Skeletal muscle cell (primary cell): ENCODE measurements at regions not wholly inside any gene's neighbourhood (a gene's known extent, or its start where the extent isn't known, plus 50 kb on each side); places are given as distances from the start of the nearest gene placed in this dataset.

Source experiments
- DNase-seq: peaks from one replicate; pipeline ENCODE4 v3.0.0-alpha.2; 2010; ENCODE audit warnings: low read depth
- H3K4me3 ChIP-seq: 2 replicates; pipeline ENCODE4 v1.5.1; 2011; ENCODE audit warnings: low read depth, mild to moderate bottlenecking, control low read depth, low read length, moderate library complexity

DNA sequence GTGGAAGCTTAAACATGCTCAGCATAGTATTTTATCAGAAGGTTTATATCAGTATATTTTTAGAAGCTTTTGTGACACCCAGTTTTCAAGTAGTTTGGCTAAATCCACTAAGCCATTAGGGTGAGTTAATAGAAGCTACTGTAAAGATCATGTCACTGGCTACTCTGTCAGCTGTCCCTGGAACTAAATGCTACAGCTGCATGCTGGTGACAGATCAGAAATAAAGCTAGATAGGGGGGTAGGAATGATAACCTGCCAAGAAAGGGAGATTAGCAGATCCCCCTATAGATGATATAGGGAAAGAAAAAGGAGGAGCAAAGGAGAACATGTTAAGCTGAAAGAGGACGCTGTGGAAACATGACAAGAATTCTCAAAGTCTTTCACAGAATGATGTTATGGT lies 363.2 kb downstream of the QKI start:
- DNase-seq = no peak
- H3K4me3 ChIP-seq = no peak overlapping the region

DNA sequence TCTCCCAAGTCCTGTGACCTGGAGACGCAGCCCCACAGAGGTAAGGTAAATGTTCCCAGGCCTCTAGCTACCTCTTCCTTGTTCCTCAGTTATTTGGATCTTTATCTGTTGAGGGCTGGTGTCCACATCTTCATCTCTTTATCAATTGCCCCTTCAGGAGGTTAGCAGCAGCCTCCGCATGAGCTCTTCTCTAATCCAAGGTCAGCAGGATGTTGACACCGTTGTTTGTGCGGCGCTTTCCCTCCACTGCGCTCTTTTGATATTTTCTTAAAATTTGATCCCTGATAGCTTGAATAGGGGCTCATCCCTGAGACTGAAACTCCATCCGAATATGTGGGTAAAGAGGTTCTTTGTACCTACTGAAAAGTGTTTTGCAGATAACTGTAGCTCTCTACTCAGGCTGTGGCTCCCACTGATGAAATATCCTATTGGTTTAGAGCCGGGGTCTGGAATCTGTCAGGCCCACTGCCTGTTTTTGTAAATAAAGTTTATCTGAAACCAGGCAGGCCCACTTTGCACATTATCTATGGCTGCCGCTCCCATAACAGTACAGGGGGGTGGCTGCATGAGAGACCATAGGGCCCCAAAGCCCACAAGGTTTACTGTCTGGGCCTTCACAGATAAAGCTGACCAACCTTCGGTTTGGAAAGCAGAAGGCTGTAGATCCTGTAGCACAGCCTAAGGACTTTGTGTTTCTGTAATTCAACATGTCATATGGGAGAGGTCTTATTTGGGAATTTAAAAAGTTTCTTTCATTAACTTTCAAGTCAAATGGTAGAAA lies 362.6 kb downstream of the QKI start:
- DNase-seq = no peak
- no peak overlapping the region for H3K4me3 ChIP-seq

DNA sequence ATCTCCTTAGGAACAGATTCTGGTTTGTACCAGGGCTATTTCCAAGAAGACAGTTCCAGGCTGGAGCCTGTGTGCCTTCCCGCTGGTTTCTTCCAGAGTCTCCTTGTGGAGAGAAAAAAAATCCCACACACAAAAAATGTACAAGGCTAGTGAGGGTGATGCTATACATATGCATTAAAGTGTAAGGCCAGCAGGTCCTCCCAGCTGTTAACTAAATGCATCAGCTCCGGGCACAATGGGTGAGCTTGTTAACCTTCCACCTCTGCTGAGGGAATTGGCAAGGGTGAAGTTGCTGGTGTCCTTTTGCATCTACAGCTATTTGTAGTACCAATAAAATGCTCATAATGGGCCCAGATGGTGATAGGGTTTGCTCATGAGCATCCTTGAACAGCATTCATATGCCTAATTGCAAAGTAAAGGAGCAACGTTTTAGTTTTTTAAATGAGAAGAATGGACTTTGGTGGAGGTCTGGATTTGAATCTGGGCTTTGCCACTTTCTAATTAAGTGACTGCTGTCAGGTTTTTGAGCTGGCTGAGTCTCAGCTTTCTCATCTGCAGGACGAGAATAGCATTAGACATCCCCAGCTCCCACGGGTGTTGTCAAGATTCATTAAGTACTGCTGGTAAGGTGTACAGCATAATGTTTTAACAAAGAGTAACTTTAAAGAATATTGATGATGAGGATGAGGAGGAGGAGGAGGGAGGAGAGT lies 361.8 kb downstream of the QKI start:
- no peak overlapping the region for H3K4me3 ChIP-seq
- DNase-seq = no peak

DNA sequence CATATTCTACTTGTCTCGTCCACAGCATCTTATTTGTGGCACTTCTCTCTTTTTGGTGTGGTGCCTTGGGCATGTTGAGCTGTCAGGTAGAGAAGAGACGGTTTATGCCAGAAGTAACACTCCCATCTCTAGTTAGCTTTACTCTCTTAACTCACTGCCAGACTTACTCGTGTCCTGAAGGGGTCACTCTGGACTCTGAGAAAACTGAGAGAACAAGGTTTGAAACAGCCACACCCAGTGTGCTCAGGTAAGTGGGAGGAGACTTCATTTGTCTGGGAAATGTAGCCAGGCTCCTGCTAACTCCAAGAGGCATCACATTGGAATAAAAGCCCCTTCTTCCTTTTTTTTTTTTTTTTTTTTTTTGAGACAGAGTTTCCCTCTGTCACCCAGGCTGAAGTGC lies 360.8 kb downstream of the QKI start:
- no peak for DNase-seq
- H3K4me3 ChIP-seq = no peak overlapping the region

DNA sequence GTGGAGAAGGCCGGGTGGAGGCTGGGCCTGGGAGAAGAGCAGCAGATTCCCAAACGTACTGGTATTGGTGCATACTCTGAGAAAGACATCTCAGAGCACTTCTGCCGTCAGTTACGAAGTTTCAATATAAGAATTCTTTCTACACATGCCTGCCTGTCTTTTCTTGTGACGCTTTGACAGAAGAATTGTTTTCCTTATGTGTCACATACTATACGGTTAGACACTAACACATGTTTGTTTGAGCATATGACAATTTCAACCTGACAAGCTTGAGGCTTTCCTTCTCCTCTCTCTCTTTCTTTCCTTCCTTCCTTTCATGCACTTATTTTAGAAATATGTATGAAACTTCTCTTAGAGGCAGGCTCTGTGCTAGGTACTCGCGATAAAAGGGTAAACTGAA lies 360.0 kb downstream of the QKI start:
- DNase-seq = no peak
- no peak overlapping the region for H3K4me3 ChIP-seq

DNA sequence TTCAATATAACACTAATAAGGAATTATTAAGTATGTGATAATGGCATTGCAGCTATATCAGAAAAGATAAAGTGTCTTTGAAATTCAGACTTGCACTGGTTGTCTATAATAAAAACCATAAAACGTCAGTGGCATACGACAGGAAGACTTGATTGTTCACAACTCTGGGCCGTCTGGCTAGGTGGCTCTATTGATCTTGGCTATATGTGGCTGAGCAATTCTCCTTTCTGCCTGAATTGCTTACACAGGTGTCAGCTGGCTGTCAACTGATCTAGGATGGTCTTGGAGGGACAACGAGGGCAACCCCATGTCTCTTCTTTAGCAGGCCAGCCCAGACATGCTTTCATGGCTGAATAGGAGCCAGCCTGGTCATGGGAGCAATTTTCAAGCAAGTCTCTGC lies 359.1 kb downstream of the QKI start:
- H3K4me3 ChIP-seq = no peak overlapping the region
- no peak for DNase-seq

DNA sequence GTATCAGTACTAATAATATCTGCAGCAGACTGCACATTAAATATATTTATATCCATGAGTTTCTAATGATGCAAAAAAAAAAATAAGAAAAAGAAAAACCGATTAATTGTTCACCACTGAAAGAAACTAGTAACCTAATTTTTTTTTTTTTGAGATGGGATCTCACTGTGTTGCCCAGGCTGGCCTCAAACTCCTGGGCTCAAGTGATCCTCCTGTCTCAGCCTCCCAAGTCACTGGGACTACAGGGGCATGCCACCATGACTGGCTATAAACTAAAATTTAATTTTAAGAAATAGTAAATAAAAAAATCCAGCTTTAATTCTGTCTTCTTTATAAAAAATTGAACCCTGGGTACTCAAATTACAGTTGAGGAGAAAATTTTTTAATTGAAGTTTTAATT lies 358.2 kb downstream of the QKI start:
- no peak overlapping the region for H3K4me3 ChIP-seq
- DNase-seq = no peak

DNA sequence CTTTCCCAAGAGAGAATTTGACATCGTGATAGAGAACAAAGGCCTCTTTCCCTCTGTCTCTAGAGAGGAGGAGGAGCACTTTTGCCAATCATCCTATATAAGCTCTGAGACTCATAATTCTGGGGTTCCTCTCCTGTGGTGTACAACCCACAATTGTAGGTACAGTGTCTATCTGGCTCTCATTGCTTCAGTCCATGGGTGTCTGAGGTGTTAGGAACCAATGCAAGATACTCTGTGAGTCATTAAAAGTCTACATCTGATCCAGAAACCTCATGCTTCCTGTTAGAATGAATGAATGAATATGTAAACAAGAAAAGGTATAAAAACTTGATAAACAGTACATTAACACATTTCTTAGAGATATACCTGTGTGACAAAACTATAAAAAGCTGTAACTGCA lies 356.7 kb downstream of the QKI start:
- DNase-seq = no peak
- no peak overlapping the region for H3K4me3 ChIP-seq

DNA sequence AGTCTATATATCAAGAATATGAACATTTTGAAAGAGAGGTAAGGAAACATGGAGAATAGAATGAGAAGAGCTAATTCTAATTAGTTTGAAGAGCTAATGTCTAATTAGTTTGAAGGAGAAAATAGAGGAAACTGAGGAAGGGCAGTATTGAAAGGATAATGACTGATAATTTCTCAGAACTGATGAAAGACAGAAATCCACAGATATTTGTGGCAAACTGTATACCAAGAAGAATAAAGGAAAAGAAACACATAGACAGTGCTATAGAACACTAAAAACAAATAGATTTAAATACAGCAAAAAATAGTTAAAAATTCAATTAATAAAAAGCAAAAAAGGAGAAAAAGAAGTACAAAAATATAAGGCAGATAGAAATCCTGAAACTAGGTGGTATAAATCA lies 354.4 kb downstream of the QKI start:
- no peak for DNase-seq
- H3K4me3 ChIP-seq = no peak overlapping the region

DNA sequence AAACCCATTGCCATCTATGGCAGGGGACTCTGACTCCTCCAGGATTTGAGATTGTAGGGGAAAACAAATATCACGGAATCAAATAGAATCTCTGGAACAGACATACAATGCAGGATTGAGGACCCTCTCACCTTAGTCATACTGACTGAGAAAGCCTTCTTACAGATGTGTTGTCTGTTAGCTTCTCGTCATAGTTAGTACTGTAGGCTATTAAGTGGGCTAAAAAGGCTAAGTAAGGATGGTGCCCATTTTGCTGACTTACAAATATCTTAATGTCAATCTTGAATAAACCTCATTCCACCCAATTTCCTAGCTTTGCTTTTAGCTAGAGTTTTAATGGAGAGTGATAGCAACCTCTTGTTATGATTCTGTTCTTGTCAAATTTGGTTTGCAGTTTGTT lies 352.4 kb downstream of the QKI start:
- DNase-seq = no peak
- H3K4me3 ChIP-seq = no peak overlapping the region

DNA sequence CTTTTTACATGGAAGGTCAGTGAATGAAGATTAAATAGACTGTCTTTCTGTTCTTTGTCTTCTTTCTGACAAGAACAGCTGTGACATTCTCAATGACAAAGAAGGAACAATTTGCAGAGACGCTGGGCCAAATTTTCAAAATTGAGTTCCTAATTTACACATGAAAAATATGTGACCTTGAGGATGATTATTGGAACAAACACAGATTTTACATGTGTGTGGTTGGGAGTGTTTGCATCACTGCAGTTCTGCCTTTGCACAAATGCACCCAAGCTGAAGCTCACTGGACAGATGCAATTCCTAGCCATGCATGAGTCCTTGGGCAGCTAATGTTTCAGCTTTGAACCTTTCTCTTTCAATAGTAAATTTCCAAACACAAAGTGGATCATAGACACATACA lies 350.8 kb downstream of the QKI start:
- H3K4me3 ChIP-seq = no peak overlapping the region
- no peak for DNase-seq

DNA sequence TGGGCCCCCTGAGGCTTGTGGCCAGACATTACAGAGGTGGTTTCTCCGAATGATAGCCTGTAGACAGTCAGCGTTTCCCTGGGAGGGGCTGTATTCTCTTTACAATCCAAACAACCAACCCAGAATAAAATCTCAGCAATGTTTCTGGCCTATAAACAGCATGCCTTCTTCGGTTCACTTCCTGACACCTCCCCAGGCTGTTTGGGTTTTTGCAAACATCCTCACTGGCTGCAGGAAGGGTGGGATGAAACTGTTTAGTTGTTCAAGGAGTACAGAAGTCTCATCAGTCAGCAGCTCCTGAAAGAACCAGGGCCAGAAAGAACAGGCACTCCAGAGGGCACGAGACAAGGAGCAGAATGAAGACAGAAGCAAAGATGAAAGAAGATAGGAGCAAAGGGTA lies 350.0 kb downstream of the QKI start:
- no peak for DNase-seq
- H3K4me3 ChIP-seq = no peak overlapping the region

DNA sequence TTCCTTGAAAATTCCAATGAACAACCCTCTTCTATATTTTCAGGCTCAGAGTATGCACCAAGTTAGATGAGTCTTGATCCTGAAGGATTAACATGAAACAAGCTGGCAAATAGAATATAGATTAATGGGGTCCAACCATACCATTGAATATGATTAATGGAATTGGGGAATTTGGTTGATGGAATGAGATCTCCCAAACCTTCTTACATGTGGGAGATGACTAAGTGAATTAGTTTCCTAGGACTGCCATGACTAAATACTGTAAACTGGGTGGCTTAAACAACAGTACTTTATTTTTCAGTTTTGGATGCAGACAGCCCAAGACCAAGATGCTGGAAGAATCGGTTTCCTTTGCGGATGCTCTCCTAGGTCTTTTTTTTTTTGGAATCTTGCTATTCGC lies 347.0 kb downstream of the QKI start:
- no peak overlapping the region for H3K4me3 ChIP-seq
- DNase-seq = no peak

DNA sequence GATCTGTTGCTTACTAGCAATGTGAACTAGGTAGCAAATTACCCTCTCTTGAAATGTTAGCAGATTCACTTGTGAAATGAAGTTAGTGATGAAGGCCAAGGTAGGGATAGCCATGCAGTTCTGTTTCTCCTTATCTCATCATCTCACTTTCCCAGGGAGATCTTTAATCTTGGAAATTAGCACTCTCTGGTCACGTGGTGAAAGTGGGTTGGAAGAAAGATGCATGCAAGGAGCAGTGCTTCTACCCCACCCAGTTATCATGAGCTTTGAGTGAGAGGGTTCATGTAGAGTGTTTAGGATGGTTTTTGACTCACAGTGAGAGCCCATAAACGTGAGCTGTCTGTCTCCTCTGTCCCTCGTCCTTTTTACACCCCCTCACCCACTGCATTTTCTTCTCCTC lies 346.3 kb downstream of the QKI start:
- DNase-seq = no peak
- H3K4me3 ChIP-seq = no peak overlapping the region

DNA sequence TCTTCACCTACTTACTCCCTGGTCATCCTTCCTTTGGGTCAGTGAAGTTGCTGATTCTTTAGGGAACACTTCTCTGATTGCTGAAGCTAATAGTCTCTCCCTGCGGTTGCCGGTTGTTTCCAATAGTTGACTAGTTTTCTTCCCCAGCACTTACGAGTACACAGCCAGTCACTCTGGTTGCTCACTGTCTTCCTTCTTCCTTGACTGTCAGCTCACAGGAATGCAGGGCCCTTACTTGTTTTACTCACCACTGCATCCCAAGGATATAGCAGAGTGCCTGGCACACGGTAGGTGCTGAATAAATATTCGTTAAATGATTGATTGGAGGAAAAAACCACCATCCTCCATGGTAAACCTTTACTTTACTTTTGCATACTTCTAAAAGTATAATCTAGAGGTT lies 345.0 kb downstream of the QKI start:
- no peak overlapping the region for H3K4me3 ChIP-seq
- no peak for DNase-seq

DNA sequence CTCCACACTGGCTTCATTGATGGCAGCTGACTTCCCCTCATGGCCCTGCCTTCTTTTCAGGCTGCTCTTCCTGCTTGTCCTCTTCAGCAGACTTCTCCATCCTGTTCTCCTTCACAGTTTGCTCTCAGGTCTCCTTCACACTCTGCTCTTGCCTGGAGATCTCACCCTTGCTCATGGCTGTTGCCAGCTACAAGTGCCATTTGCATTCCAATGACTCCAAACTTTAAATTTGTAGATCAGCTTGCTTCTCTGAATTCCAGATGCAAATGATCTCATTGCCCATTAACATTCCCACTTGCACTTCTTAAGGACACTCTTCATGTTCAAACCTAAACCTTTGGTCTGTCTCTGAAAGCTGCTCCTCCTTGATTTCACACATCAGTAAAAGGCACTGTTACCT lies 343.0 kb downstream of the QKI start:
- no peak for DNase-seq
- no peak overlapping the region for H3K4me3 ChIP-seq

DNA sequence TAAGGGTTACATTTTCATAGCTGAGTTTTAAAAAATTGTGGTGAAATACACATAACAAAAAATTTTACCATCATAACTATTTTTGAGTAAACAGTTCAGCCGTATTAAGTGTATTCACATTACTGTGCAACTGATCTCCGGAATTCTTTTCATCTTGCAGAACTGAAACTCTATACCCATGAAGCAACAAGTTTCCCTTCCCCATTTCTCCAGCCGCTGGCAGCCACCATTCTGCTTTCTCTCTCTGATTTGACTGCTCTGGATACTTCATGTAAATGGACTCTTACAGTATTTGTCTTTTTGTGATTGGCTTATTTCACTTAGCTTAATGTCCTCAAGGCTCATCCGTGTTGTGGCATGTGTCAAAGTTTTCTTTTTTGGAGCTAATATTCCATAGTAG lies 341.6 kb downstream of the QKI start:
- H3K4me3 ChIP-seq = no peak overlapping the region
- no peak for DNase-seq

DNA sequence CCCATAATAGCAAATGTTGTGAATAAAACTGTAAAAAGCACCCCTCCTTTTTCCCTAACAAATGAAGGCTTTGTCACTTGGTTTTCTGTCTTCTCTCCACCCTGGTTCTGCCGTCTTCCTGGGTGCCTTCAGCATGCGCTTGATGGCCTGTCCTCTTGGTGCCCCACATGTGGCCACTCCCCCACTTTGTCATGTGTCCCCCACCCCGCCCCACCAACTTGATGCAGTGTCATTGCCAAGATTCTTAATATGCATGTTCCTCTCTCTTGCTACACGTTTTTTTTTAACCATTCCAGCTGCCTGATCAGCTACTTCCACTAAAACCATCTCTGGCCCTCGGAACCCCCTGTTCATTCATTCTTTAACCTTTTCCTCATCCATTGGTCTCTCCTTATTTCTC lies 340.3 kb downstream of the QKI start:
- no peak for DNase-seq
- no peak overlapping the region for H3K4me3 ChIP-seq

DNA sequence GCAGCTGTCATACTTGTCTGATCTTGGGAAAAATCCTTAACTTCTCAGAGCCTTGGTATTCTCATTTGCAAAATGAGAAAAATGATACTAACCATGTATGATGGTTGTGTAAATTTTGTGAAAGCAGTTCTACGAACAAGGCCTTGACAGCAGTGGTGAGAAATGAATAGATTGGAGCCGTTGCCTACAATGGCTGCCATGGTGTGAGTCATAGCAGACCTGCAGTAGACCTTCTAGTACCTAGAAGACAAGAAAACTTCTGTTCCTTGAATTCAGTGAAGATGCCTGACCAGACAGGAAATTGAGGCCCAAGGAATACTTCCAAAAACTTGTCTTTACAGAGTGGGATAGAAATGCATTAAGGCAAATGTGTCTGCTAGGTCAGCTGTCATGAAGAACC lies 338.9 kb downstream of the QKI start:
- no peak for DNase-seq
- H3K4me3 ChIP-seq = no peak overlapping the region

DNA sequence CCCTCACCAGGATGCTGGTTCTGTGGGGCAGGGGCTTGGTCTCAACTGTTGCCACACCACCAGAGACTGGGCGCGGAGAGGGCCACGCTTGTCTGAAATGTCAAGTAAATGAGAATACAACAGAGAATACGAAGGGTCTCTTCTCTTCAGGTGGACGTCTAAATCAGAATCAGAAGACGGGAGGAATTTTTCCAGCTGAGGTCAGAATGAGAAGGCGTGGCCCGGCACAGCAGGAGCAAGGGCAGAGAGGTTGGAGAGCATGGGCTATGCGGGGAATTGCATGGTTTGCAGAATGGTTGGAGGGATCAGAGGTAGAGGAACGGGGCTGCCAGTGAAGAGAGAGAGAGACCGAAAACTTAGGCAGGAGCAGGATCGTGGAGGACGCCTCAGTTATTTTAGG lies 337.9 kb downstream of the QKI start:
- DNase-seq = no peak
- no peak overlapping the region for H3K4me3 ChIP-seq

DNA sequence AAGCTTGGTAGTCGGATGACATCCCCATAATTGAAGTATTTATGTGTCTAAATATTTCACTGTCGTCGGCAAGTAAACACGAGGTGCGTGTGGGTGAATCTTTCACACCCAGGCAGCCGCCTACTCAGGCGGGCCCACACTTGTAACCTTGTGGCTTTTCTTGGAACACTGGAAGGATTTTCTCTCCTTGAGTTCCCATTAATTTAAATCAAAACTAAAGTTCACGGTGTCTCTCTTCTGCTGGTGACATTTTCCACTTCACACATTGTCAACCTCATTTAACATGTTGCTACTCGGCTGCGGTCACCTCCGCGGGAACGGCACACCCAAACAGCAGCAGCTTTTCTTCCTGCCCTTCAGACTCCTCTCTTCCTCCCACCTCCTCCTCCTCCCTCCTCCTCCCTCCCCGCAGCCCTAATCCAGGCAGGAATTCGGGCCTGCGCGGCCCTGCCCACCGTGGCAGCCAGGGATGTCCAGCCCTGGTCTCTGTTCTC lies 336.6 kb downstream of the QKI start:
- no peak for DNase-seq
- no peak overlapping the region for H3K4me3 ChIP-seq
